ACC112 (cell line): ENCODE measurements at regions not wholly inside any gene's neighbourhood (a gene's known extent, or its start where the extent isn't known, plus 50 kb on each side); places are given as distances from the start of the nearest gene placed in this dataset.

Experiments used
- H2AFZ ChIP-seq: fragments of 200-600 bp; sonication (generic); one replicate; pipeline ENCODE4 v1.6.0; 2017; ENCODE audit warnings: antibody characterized with exemption, low read length; ENCODE audit not compliant: unreplicated experiment
- H3K27ac ChIP-seq: fragments of 200-600 bp; sonication (generic); 2 replicates; pipeline ENCODE4 v1.5.1; 2014; ENCODE audit warnings: low read depth, mild to moderate bottlenecking, antibody characterized with exemption, low read length, moderate library complexity
- H3K27me3 ChIP-seq: fragments of 200-600 bp; sonication (generic); 2 replicates; pipeline ENCODE4 v1.6.1; 2014; ENCODE audit warnings: mild to moderate bottlenecking, antibody characterized with exemption, low read length, moderate library complexity, mixed read lengths; ENCODE audit not compliant: insufficient read depth
- H3K36me3 ChIP-seq: fragments of 200-600 bp; sonication (generic); 2 replicates; pipeline ENCODE4 v1.6.1; 2016; ENCODE audit warnings: mild to moderate bottlenecking, antibody characterized with exemption, low read length, moderate library complexity, mixed read lengths; ENCODE audit not compliant: insufficient read depth
- H3K4me1 ChIP-seq: fragments of 200-600 bp; sonication (generic); one replicate; pipeline ENCODE4 v1.6.1; 2016; ENCODE audit warnings: low read length, mixed read lengths; ENCODE audit not compliant: insufficient read depth, unreplicated experiment, control insufficient read depth
- H3K4me3 ChIP-seq: fragments of 200-600 bp; sonication (generic); 2 replicates; pipeline ENCODE4 v1.5.1; 2014; ENCODE audit warnings: mild to moderate bottlenecking, low read depth, low read length
- H3K79me2 ChIP-seq: fragments of 200-600 bp; sonication (generic); one replicate; pipeline ENCODE4 v1.6.0; 2016; ENCODE audit warnings: low read length; ENCODE audit not compliant: control insufficient read depth, unreplicated experiment, insufficient read depth

- H3K36me3 ChIP-seq, result no peaks in the 10 kb centered on the region
- H3K4me3 ChIP-seq, result no peak overlapping the region
- peaks cover 24% of the 10 kb centered on the region for H3K4me1 ChIP-seq
- no peak overlapping the region for H2AFZ ChIP-seq
- H3K79me2 ChIP-seq, result peaks cover 3% of the 10 kb centered on the region
- no peak overlapping the region for H3K27ac ChIP-seq
- H3K27me3 ChIP-seq, result no peaks in the 10 kb centered on the region
Measured at GRCh38 chr16:85326113-85326793, 214.0 kb upstream of the CIBAR2 start.

GRCh38 chr16:85326794-85327181 lies 214.5 kb upstream of the CIBAR2 start:
- Histone ChIP-seq H3K27ac (no peak overlapping the region), H3K27me3 (no peaks in the 10 kb centered on the region), H3K4me3 (no peak overlapping the region), H3K79me2 (peaks cover 3% of the 10 kb centered on the region), H2AFZ (no peak overlapping the region), H3K36me3 (no peaks in the 10 kb centered on the region), H3K4me1 (peaks cover 22% of the 10 kb centered on the region)

DNA sequence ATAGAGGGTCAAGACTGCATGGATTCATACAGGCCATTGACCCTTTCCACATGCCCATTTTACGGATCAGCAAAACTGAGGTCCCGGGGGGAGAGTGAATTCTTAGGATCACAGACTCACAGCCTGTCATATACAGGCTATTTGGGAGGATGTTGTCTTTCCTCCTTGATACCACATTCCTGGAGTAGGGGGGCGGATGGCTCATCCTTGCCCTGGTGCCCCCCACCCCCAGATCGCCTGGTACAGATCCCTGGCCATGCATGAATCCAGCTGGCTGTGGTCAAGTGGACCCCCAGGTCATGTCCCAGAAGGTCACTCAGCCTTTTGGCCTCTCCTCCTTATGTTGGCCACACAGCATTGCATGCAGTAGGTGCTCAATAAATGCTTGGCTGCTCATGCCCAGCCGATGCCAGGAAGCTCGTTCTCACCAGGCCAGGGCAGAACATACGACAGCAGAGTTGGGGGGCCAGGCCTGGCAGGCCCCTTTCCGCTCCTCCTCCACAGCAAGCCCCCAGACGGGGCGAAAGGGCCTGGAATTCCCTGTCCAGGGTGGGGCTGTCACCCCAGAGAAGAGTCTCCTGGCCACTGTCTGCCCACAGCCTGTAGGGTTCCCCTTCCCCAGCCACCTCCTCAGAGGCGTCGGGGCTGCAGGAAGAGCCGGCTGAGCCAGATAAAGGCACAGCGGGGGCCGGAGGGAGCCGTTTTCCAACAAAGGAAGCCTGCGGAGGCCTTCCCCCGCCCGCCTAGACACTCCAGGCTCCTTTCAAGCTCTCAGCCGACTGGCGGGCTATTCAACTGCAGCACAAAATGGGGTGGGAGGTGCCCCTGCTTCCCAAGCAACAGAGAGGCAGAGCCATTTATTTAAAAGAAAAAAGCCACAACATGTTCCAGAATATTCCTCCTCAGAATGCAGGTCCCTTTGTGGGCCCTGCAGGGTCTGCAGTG lies 215.7 kb upstream of the CIBAR2 start:
- Histone ChIP-seq H3K27me3 (no peaks in the 10 kb centered on the region), H3K4me3 (no peak overlapping the region), H3K79me2 (peaks cover 3% of the 10 kb centered on the region), H3K36me3 (peaks cover 3% of the 10 kb centered on the region; the same call in 1 of the 2 replicates), H3K27ac (no peak overlapping the region), H3K4me1 (peaks cover 13% of the 10 kb centered on the region), H2AFZ (no peak overlapping the region)

DNA sequence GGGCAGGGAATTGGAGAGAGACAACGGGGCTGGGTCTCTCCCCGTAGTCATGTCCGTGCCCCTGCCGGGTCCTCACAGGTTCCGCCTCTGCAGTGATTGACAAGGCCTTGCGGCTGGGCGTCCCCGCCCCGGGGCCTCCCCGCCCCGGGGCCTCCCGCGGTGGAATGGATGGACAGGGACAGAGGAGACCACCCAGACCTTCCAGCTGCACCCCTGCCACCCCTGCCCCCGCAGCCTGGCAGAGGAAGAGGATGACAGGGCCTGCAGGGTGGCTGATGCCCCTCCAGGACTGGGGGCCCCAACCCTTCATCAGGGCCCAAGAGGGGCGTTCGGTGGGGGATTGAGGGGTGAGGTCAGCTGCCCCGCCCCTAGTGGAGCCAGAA lies 216.4 kb upstream of the CIBAR2 start:
- Histone ChIP-seq H3K27ac (no peak overlapping the region), H3K4me3 (no peak overlapping the region), H3K4me1 (peaks cover 9% of the 10 kb centered on the region), H3K27me3 (no peaks in the 10 kb centered on the region), H2AFZ (no peak overlapping the region), H3K36me3 (peaks cover 3% of the 10 kb centered on the region; the same call in 1 of the 2 replicates), H3K79me2 (no peaks in the 10 kb centered on the region)

GRCh38 chr16:85329059-85329812 lies 217.0 kb upstream of the CIBAR2 start:
- H3K79me2 ChIP-seq, result no peaks in the 10 kb centered on the region
- no peaks in the 10 kb centered on the region for H3K27me3 ChIP-seq
- H2AFZ ChIP-seq, result no peak overlapping the region
- H3K4me3 ChIP-seq, result no peak overlapping the region
- H3K36me3 ChIP-seq, result peaks cover 3% of the 10 kb centered on the region; the same call in 1 of the 2 replicates
- H3K4me1 ChIP-seq, result peaks cover 9% of the 10 kb centered on the region
- H3K27ac ChIP-seq, result no peak overlapping the region

DNA sequence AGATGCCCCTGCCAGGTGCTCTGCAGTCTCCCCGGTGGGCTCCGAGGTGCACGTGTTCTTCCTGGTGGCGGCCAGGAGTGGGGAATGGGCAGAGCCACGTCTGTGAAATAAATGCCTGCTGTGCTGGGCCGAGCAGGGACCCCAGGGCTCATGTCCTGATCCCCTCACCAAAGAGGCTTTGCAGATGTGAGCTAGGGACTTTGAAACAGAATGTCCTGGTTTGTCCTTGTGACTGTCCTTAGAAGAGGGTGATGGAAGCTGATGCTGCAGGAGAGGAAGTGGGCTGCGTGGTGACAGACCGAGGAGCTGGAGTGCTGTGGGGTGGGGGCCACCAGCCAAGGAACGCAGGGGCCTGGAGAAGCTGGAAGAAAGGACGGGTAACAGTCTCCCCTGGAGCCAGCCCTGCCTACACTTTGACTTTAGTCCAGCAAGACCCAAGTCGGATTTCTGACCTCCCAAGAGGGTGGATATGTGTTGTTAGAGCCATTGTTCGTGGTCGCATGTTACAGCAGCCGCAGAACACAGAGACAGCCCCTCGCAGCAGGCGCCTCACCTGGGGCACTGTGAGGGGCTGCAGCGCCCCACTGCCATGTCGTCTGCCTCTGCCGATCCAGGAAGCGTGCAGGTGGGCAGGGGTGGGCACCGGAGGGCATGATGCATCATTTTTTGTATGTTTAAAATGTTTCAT lies 217.9 kb upstream of the CIBAR2 start:
- no peaks in the 10 kb centered on the region for H3K27me3 ChIP-seq

DNA sequence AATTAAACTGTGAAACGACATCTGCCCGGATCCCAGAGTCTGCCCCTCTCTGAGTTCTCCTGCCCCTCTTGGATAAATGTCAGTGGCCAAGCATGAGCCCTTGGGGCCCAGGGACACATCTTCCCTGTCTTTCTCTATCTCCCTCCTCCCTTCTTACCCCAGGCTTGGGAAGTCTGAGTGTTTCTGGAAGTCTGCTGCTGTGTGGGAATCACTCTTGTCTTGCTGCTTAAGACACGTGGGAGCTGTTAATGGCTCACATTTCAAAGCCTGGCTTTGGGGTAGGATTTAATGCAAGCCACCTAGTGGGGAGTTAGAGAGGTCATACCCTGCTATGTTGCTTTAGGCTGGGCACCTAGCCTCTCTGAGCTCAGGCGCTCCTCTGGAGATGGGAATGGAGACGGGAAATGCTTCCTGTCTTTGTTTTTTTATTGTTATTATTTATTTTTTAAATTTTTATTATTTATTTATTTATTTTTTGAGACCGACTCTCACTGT lies 218.5 kb upstream of the CIBAR2 start:
- H3K27ac ChIP-seq, result no peak overlapping the region
- peaks cover 9% of the 10 kb centered on the region for H3K4me1 ChIP-seq
- H2AFZ ChIP-seq, result no peak overlapping the region
- no peak overlapping the region for H3K4me3 ChIP-seq
- H3K79me2 ChIP-seq, result no peaks in the 10 kb centered on the region
- H3K27me3 ChIP-seq, result no peaks in the 10 kb centered on the region
- peaks cover 3% of the 10 kb centered on the region; the same call in 1 of the 2 replicates for H3K36me3 ChIP-seq

More for the DNA sequence above, 217.9 kb upstream of the CIBAR2 start:
- Histone ChIP-seq H3K79me2 (no peaks in the 10 kb centered on the region), H2AFZ (no peak overlapping the region), H3K27ac (no peak overlapping the region), H3K4me3 (no peak overlapping the region), H3K4me1 (peaks cover 9% of the 10 kb centered on the region), H3K36me3 (peaks cover 3% of the 10 kb centered on the region; the same call in 1 of the 2 replicates)

DNA sequence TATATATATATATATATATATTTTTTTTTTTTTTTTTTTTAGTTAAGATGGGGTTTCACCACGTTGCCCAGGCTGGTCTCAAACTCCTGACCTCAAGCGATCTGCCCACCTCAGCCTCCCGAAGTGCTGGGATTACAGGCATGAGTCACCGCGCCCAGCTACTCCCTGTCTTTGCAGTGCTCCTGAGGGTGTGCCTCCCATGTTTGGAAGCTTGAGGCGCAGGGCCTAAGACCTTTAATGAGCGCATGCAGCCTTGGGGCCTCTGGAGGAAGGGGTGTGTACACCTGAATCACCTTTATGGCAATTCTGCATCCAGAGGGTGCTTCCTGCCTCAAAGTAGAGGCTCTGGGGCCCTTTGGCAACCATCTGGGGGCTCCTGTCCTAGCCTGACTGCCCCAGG lies 219.4 kb upstream of the CIBAR2 start:
- H2AFZ ChIP-seq, result no peak overlapping the region
- no peak overlapping the region for H3K27ac ChIP-seq
- peaks cover 6% of the 10 kb centered on the region for H3K4me1 ChIP-seq
- H3K27me3 ChIP-seq, result no peaks in the 10 kb centered on the region
- no peaks in the 10 kb centered on the region for H3K79me2 ChIP-seq
- H3K36me3 ChIP-seq, result peaks cover 3% of the 10 kb centered on the region; the same call in 1 of the 2 replicates
- no peak overlapping the region for H3K4me3 ChIP-seq

- H3K79me2 ChIP-seq, result no peaks in the 10 kb centered on the region
- H3K4me3 ChIP-seq, result no peak overlapping the region
- peaks cover 3% of the 10 kb centered on the region; the same call in 1 of the 2 replicates for H3K36me3 ChIP-seq
- peaks cover 4% of the 10 kb centered on the region for H3K4me1 ChIP-seq
- no peaks in the 10 kb centered on the region for H3K27me3 ChIP-seq
- H2AFZ ChIP-seq, result no peak overlapping the region
- H3K27ac ChIP-seq, result no peak overlapping the region
Measured at GRCh38 chr16:85332175-85332574, 219.9 kb upstream of the CIBAR2 start.

DNA sequence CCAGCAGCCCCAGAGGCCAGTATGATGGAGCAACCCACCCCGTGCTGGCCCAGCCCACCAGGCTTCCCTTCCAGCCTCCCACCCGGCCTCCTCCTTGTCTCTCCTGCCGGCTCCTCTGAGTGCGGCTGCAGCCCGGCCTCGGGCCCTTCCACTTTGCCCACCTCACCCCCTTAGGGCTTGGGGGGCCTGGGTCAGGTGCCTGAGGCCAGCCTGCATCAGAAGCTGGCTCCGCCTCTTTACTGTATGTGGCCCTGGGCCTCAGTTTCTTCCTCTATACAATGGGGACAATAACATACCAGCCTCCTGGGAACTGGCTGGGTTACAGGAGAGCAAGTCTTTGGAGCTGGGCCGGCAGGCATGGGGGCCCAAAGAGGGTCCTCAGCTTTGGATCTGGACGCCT lies 221.1 kb upstream of the CIBAR2 start:
- H3K36me3 ChIP-seq, result peaks cover 3% of the 10 kb centered on the region; the same call in 1 of the 2 replicates
- no peak overlapping the region for H2AFZ ChIP-seq
- H3K4me1 ChIP-seq, result peaks cover 4% of the 10 kb centered on the region
- H3K4me3 ChIP-seq, result no peak overlapping the region
- no peaks in the 10 kb centered on the region for H3K79me2 ChIP-seq
- H3K27me3 ChIP-seq, result no peaks in the 10 kb centered on the region
- H3K27ac ChIP-seq, result no peak overlapping the region
